ENCODE measurements at regions not wholly inside any gene's neighbourhood (a gene's known extent, or its start where the extent isn't known, plus 50 kb on each side); places are given as distances from the start of the nearest gene placed in this dataset.

DNA sequence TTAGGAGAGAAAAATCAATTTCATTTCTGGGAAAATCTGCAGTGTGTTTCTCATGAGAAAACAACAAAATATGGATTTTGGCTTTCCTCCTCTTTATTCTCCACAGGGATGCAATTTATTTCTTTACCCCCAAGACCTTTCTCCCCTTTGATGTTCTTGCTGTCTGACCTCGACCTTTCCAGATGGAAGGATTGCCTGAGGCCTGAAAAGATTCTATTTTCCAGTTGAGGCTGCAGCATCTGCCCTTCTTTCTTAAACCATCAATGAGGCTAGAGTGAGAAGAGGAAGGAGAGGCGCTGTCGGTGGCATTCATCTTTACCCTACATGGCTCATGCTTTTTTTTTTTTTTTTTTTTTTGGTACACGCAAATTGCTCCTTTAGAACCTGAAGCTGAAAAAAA is 344.2 kb upstream of the BTBD3 start (continued):
- TF ChIP-seq, protein P1, sequence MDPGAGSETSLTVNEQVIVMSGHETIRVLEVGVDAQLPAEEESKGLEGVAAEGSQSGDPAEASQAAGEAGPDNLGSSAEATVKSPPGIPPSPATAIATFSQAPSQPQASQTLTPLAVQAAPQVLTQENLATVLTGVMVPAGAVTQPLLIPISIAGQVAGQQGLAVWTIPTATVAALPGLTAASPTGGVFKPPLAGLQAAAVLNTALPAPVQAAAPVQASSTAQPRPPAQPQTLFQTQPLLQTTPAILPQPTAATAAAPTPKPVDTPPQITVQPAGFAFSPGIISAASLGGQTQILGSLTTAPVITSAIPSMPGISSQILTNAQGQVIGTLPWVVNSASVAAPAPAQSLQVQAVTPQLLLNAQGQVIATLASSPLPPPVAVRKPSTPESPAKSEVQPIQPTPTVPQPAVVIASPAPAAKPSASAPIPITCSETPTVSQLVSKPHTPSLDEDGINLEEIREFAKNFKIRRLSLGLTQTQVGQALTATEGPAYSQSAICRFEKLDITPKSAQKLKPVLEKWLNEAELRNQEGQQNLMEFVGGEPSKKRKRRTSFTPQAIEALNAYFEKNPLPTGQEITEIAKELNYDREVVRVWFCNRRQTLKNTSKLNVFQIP (CRISPR knock-in tag; IDR thresholded peaks at IDR 0.05; ENCODE audit: borderline replicate concordance, low read depth) = no peak
- TF ChIP-seq ZC3H10 (CRISPR knock-in tag; IDR thresholded peaks at IDR 0.05) = no peak
- no peak for TF ChIP-seq ESRRG (CRISPR knock-in tag; IDR thresholded peaks at IDR 0.05)
- TF ChIP-seq OSR1 (CRISPR knock-in tag; IDR thresholded peaks at IDR 0.05) = no peak
- no peak for TF ChIP-seq ZFP3 (CRISPR knock-in tag; IDR thresholded peaks at IDR 0.05)
- no peak for TF ChIP-seq SNAI2 (CRISPR knock-in tag; IDR thresholded peaks at IDR 0.05)
- TF ChIP-seq RARB (CRISPR knock-in tag; IDR thresholded peaks at IDR 0.05) = no peak

DNA sequence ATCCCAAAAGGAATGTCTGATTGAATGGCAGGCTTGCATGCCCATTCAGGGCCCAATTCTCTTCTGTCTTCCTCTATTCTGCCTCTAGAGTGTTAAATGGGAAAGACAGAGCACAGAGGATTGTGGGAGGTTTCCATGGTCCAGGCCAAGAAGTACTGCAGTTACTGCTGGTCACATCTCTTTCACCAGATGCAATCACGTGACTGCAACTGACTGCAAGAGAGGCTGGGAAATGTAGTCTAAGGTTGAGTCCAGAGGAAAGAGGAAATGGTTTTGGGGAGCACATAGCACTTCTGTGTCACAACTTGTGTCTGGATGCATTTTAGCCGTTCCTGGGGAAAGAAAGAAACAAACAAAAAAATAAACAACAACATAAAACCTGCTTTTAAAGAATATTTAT is 336.4 kb upstream of the BTBD3 start:
- no peak; the same call in 2 of the 3 replicates for ATAC-seq
- no peak for TF ChIP-seq TCF4 (CRISPR knock-in tag; IDR thresholded peaks at IDR 0.05; ENCODE audit: borderline replicate concordance)
- TF ChIP-seq, protein P2, sequence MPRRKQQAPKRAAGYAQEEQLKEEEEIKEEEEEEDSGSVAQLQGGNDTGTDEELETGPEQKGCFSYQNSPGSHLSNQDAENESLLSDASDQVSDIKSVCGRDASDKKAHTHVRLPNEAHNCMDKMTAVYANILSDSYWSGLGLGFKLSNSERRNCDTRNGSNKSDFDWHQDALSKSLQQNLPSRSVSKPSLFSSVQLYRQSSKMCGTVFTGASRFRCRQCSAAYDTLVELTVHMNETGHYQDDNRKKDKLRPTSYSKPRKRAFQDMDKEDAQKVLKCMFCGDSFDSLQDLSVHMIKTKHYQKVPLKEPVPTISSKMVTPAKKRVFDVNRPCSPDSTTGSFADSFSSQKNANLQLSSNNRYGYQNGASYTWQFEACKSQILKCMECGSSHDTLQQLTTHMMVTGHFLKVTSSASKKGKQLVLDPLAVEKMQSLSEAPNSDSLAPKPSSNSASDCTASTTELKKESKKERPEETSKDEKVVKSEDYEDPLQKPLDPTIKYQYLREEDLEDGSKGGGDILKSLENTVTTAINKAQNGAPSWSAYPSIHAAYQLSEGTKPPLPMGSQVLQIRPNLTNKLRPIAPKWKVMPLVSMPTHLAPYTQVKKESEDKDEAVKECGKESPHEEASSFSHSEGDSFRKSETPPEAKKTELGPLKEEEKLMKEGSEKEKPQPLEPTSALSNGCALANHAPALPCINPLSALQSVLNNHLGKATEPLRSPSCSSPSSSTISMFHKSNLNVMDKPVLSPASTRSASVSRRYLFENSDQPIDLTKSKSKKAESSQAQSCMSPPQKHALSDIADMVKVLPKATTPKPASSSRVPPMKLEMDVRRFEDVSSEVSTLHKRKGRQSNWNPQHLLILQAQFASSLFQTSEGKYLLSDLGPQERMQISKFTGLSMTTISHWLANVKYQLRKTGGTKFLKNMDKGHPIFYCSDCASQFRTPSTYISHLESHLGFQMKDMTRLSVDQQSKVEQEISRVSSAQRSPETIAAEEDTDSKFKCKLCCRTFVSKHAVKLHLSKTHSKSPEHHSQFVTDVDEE (CRISPR knock-in tag; IDR thresholded peaks at IDR 0.05) = no peak
- no peak for TF ChIP-seq OSR1 (CRISPR knock-in tag; IDR thresholded peaks at IDR 0.05)
- TF ChIP-seq ZNF8 (CRISPR knock-in tag; IDR thresholded peaks at IDR 0.05) = no peak
- TF ChIP-seq, protein P1 (CRISPR knock-in tag; IDR thresholded peaks at IDR 0.05; ENCODE audit: borderline replicate concordance, low read depth) = no peak
- TF ChIP-seq ARNTL (CRISPR knock-in tag; IDR thresholded peaks at IDR 0.05; ENCODE audit: borderline replicate concordance, low read depth) = no peak
- TF ChIP-seq BACH2 (CRISPR knock-in tag; IDR thresholded peaks at IDR 0.05; ENCODE audit: borderline replicate concordance) = no peak
- no peak for TF ChIP-seq ESRRG (CRISPR knock-in tag; IDR thresholded peaks at IDR 0.05)
- TF ChIP-seq SNAI2 (CRISPR knock-in tag; IDR thresholded peaks at IDR 0.05) = no peak
- no peak for TF ChIP-seq ZNF70 (CRISPR knock-in tag; IDR thresholded peaks at IDR 0.05)

DNA sequence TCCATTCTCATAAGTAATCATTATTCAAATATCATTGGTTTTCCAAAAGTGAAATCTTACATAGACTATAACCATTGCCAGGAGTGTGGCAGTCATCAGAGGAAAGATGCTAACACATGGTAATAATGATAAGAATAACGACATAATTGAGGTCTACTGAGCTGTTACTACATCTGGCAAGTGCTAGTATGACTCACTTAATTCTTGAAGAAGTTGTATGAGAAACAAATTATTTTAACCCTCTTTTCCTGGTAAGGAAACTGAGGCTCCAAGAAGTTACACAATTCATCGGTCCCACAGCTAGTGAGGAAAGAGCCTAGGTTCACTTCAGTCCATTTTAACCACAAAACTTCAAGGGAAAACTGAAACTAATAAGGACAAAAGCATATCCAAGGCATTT is 335.6 kb upstream of the BTBD3 start:
- ATAC-seq = no peak
- TF ChIP-seq ZNF70 (CRISPR knock-in tag; IDR thresholded peaks at IDR 0.05) (no peak), ZNF565 (CRISPR knock-in tag; conservative IDR thresholded peaks at IDR 0.05; ENCODE audit: low read depth) (no peak), SNAI2 (CRISPR knock-in tag; IDR thresholded peaks at IDR 0.05) (no peak), ZNF8 (CRISPR knock-in tag; IDR thresholded peaks at IDR 0.05) (no peak), ESRRG (CRISPR knock-in tag; IDR thresholded peaks at IDR 0.05) (no peak), BACH2 (CRISPR knock-in tag; IDR thresholded peaks at IDR 0.05; ENCODE audit: borderline replicate concordance) (no peak), ARNTL (CRISPR knock-in tag; IDR thresholded peaks at IDR 0.05; ENCODE audit: borderline replicate concordance, low read depth) (no peak), ISL1 (CRISPR knock-in tag; IDR thresholded peaks at IDR 0.05) (no peak), CSDC2 (CRISPR knock-in tag; IDR thresholded peaks at IDR 0.05) (no peak), RARB (CRISPR knock-in tag; IDR thresholded peaks at IDR 0.05) (no peak), PPARA (CRISPR knock-in tag; IDR thresholded peaks at IDR 0.05; ENCODE audit: borderline replicate concordance) (no peak), GLIS3 (CRISPR knock-in tag; IDR thresholded peaks at IDR 0.05) (no peak), TCF4 (CRISPR knock-in tag; IDR thresholded peaks at IDR 0.05; ENCODE audit: borderline replicate concordance) (no peak), OSR1 (CRISPR knock-in tag; IDR thresholded peaks at IDR 0.05) (no peak)
- TF ChIP-seq, protein P3, sequence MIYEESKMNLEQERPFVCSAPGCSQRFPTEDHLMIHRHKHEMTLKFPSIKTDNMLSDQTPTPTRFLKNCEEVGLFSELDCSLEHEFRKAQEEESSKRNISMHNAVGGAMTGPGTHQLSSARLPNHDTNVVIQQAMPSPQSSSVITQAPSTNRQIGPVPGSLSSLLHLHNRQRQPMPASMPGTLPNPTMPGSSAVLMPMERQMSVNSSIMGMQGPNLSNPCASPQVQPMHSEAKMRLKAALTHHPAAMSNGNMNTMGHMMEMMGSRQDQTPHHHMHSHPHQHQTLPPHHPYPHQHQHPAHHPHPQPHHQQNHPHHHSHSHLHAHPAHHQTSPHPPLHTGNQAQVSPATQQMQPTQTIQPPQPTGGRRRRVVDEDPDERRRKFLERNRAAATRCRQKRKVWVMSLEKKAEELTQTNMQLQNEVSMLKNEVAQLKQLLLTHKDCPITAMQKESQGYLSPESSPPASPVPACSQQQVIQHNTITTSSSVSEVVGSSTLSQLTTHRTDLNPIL (CRISPR knock-in tag; IDR thresholded peaks at IDR 0.05; ENCODE audit: low read depth) = no peak
- TF ChIP-seq, protein P4, sequence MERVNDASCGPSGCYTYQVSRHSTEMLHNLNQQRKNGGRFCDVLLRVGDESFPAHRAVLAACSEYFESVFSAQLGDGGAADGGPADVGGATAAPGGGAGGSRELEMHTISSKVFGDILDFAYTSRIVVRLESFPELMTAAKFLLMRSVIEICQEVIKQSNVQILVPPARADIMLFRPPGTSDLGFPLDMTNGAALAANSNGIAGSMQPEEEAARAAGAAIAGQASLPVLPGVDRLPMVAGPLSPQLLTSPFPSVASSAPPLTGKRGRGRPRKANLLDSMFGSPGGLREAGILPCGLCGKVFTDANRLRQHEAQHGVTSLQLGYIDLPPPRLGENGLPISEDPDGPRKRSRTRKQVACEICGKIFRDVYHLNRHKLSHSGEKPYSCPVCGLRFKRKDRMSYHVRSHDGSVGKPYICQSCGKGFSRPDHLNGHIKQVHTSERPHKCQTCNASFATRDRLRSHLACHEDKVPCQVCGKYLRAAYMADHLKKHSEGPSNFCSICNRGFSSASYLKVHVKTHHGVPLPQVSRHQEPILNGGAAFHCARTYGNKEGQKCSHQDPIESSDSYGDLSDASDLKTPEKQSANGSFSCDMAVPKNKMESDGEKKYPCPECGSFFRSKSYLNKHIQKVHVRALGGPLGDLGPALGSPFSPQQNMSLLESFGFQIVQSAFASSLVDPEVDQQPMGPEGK (CRISPR knock-in tag; IDR thresholded peaks at IDR 0.05; ENCODE audit: borderline replicate concordance) = no peak
